Stimulated activated CD4-positive, alpha-beta T cell treated with anti-CD3 and anti-CD28 coated beads, TNF-alpha, amount 100 ng/mL, for 1 hour (primary cell): ENCODE measurements at regions not wholly inside any gene's neighbourhood (a gene's known extent, or its start where the extent isn't known, plus 50 kb on each side); places are given as distances from the start of the nearest gene placed in this dataset.

Experiments
- DNase-seq, 3 donors: peaks; one replicate each; pipeline ENCODE4 v3.0.0-alpha.2; 2020; ENCODE audit warnings: low read depth in 3 of 3, low spot score in 1 of 3

GRCh38 chr18:11199477-11199876, 50.1 kb upstream of the PIEZO2 start:
- DNase-seq: no peak
